ENCODE measurements at regions not wholly inside any gene's neighbourhood (a gene's known extent, or its start where the extent isn't known, plus 50 kb on each side); places are given as distances from the start of the nearest gene placed in this dataset.

DNA sequence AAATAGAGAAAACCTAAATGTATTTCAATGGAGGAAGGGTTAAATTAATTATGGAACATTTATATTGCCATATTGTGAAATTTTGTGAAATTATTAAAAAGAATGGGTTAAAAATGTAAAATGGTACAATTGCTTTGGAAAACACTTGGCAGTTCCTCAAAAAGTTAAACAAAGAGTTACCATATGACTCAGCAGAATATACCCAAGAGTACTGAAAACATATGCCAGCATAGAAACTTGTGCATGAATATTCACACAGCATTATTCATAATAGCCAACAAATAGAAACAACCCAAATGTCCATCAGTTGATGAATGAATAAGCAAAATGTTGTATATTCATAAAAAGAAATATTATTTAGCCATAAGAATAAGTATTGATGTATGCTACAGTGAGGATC lies 181.0 kb upstream of the MAST4 start:
- H3K4me1 ChIP-seq, result no peaks in the 10 kb centered on the region
- TF ChIP-seq POLR2AphosphoS5 (IDR thresholded peaks at IDR 0.05), result no peak
- TF ChIP-seq, protein P1, sequence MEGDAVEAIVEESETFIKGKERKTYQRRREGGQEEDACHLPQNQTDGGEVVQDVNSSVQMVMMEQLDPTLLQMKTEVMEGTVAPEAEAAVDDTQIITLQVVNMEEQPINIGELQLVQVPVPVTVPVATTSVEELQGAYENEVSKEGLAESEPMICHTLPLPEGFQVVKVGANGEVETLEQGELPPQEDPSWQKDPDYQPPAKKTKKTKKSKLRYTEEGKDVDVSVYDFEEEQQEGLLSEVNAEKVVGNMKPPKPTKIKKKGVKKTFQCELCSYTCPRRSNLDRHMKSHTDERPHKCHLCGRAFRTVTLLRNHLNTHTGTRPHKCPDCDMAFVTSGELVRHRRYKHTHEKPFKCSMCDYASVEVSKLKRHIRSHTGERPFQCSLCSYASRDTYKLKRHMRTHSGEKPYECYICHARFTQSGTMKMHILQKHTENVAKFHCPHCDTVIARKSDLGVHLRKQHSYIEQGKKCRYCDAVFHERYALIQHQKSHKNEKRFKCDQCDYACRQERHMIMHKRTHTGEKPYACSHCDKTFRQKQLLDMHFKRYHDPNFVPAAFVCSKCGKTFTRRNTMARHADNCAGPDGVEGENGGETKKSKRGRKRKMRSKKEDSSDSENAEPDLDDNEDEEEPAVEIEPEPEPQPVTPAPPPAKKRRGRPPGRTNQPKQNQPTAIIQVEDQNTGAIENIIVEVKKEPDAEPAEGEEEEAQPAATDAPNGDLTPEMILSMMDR (IDR thresholded peaks at IDR 0.05), result no peak
- no peak for TF ChIP-seq POLR2A (IDR thresholded peaks at IDR 0.05)
- TF ChIP-seq EP300 (IDR thresholded peaks at IDR 0.05), result no peak

DNA sequence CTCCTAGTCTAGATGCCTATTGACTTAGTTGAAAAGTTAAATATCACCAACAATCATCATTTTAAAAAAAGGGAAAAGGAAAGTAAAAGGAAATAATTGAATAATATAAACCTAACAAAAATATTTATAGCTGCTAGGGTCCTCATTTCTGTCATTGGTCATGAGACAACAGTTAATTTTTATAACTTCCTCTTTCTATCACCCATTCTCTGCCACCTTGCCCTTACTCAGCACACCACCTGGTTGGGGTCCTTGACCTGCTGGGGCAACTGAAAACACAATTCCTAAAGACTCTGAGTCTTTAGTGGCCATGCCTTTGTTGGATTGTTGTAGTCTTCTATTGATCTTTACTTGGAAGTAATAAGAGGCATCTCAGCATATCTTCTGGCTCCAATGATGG lies 179.5 kb upstream of the MAST4 start:
- no peak overlapping the region for H3K4me3 ChIP-seq
- no peaks in the 10 kb centered on the region for H3K27me3 ChIP-seq
- H3K27ac ChIP-seq, result no peak overlapping the region
- TF ChIP-seq POLR2A (IDR thresholded peaks at IDR 0.05), result no peak
- TF ChIP-seq, protein P1 (IDR thresholded peaks at IDR 0.05), result no peak
- no peak for TF ChIP-seq EP300 (IDR thresholded peaks at IDR 0.05)
- TF ChIP-seq POLR2AphosphoS5 (IDR thresholded peaks at IDR 0.05), result no peak
- no peaks in the 10 kb centered on the region for H3K9me3 ChIP-seq
- no peak for DNase-seq
- no peak for ATAC-seq (ENCODE audit: low FRiP score in 2 of 2)
- H3K4me1 ChIP-seq, result no peaks in the 10 kb centered on the region
- H3K36me3 ChIP-seq, result no peaks in the 10 kb centered on the region

More for the DNA sequence above, 181.0 kb upstream of the MAST4 start:
- no peak overlapping the region for H3K27ac ChIP-seq
- H3K9me3 ChIP-seq, result no peaks in the 10 kb centered on the region
- no peak overlapping the region for H3K4me3 ChIP-seq
- no peaks in the 10 kb centered on the region for H3K27me3 ChIP-seq
- H3K36me3 ChIP-seq, result no peaks in the 10 kb centered on the region
- DNase-seq (no peak), ATAC-seq (ENCODE audit: low FRiP score in 2 of 2) (no peak)

DNA sequence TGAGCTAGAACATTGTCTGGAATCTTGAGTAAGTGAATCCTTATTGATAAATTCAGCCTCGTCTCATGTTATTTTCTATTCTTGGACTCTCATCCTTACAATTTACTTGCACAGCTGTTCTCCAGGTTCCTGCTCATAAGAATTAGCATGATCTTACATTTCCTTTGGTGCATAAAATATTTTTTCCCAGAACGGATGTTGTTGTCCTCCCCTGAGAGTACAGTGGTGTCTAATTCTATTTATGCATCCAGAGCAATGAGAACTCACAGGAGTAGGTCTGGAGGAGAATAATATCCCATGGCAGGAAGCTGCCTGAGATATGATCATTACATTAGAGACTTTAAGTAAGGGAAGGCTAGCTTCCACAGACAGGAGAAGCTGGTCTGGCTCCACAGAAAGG lies 178.4 kb upstream of the MAST4 start:
- H3K27me3 ChIP-seq, result no peaks in the 10 kb centered on the region
- WGBS, 2 donors, result 76% methylated on average over 2 of the region's 2 CpGs
- H3K4me1 ChIP-seq, result no peaks in the 10 kb centered on the region
- TF ChIP-seq POLR2AphosphoS5 (IDR thresholded peaks at IDR 0.05), result no peak
- TF ChIP-seq, protein P1 (IDR thresholded peaks at IDR 0.05), result no peak
- TF ChIP-seq POLR2A (IDR thresholded peaks at IDR 0.05), result no peak
- no peak for TF ChIP-seq EP300 (IDR thresholded peaks at IDR 0.05)
- H3K4me3 ChIP-seq, result no peak overlapping the region
- no peaks in the 10 kb centered on the region for H3K9me3 ChIP-seq
- no peaks in the 10 kb centered on the region for H3K36me3 ChIP-seq
- no peak for DNase-seq
- ATAC-seq (ENCODE audit: low FRiP score in 2 of 2), result no peak
- no peak overlapping the region for H3K27ac ChIP-seq

DNA sequence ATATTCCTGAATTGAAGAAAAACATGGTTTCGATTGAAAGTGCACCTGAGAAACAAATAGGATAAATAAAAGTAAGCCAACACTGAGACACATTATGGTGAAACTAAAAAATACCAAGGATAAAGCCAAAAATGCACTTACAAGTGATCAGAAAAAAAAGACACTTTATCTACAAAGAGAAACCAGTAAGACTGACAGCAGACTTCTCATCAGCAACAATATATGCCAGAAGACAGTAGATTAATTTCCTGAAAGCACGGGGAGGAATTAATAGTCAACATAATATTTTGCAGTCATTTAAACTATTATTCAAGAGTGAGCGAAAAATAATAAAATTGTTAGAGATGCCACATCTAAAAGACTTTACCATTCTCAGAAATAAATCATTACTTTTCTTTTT lies 172.7 kb upstream of the MAST4 start:
- 91 to 93% methylated on average over 3 of the region's 3 CpGs for WGBS, 2 donors
- H3K36me3 ChIP-seq, result no peaks in the 10 kb centered on the region
- no peaks in the 10 kb centered on the region for H3K27me3 ChIP-seq
- no peaks in the 10 kb centered on the region for H3K9me3 ChIP-seq
- no peak for DNase-seq
- TF ChIP-seq POLR2A (IDR thresholded peaks at IDR 0.05), result no peak
- TF ChIP-seq, protein P1 (IDR thresholded peaks at IDR 0.05), result no peak
- no peaks in the 10 kb centered on the region for H3K4me1 ChIP-seq
- no peak overlapping the region for H3K4me3 ChIP-seq
- ATAC-seq (ENCODE audit: low FRiP score in 2 of 2), result no peak
- no peak overlapping the region for H3K27ac ChIP-seq

DNA sequence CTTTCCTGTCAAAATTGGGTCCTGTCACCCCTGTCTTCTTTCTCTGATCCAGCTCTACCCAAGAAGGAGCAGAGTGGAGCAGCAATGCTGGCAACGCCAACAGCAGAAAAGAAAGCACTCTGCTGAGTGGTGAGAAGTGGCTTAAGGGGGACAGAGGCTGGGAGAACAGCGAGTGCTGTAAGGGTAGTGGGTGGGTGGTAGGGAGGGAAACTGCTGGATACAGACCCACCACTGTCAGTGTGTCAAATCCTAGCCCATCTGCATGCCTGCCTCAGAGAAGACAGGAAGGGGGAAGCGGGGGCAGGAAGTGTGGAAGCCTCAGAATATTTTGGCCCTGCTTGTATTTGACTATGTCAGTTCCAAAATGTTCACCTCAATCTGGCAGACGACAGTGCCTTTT lies 170.4 kb upstream of the MAST4 start:
- 75% methylated on average over 4 of the region's 4 CpGs for WGBS, 2 donors
- Histone ChIP-seq H3K4me3 (no peak overlapping the region), H3K4me1 (no peaks in the 10 kb centered on the region), H3K27ac (no peak overlapping the region), H3K27me3 (no peaks in the 10 kb centered on the region), H3K36me3 (no peaks in the 10 kb centered on the region), H3K9me3 (no peaks in the 10 kb centered on the region)
- TF ChIP-seq POLR2AphosphoS5 (IDR thresholded peaks at IDR 0.05) (no peak), EP300 (IDR thresholded peaks at IDR 0.05) (no peak), POLR2A (IDR thresholded peaks at IDR 0.05) (no peak)
- ATAC-seq (ENCODE audit: low FRiP score in 2 of 2) (peak in 1 of 2 donors; percentile 37), DNase-seq (no peak)

All from upper lobe of left lung (tissue), 6 donors.